Brain microvascular endothelial cell (primary cell): ENCODE measurements at regions not wholly inside any gene's neighbourhood (a gene's known extent, or its start where the extent isn't known, plus 50 kb on each side); places are given as distances from the start of the nearest gene placed in this dataset.

Source experiments
- DNase-seq: peaks from one replicate; pipeline ENCODE4 v3.0.0-alpha.2; 2020
- H3K27ac ChIP-seq: fragments of 250-450 bp; sonication (Bioruptor Pico); 2 replicates; pipeline ENCODE4 v1.5.1; 2020; ENCODE audit warnings: mild to moderate bottlenecking, moderate library complexity
- H3K27me3 ChIP-seq: fragments of 250-450 bp; sonication (Bioruptor Pico); replicated peaks from 2 replicates; pipeline ENCODE4 v1.5.1; 2020; ENCODE audit warnings: mild to moderate bottlenecking
- H3K36me3 ChIP-seq: fragments of 250-450 bp; sonication (Bioruptor Pico); replicated peaks from 2 replicates; pipeline ENCODE4 v1.5.1; 2020; ENCODE audit warnings: mild to moderate bottlenecking
- H3K4me3 ChIP-seq: 2 replicates; pipeline ENCODE4 v1.5.1; 2011; ENCODE audit warnings: low read depth, mild to moderate bottlenecking, control low read depth, low read length, moderate library complexity
- in situ Hi-C: cut with HindIII; loops from 2 replicates; pipeline ENCODE4 v1.10.0; 2017; ENCODE audit warnings: low sequenced_read_pairs, low pct_ligation_motif_present
- TF ChIP-seq, protein P1 (sequence below): IDR thresholded peaks from 2 replicates; pipeline ENCODE4 v1.5.1; 2011; ENCODE audit warnings: low read depth, mild to moderate bottlenecking, moderate library complexity, low read length, control low read depth, inconsistent platforms; ENCODE audit errors: missing control alignments

DNA sequence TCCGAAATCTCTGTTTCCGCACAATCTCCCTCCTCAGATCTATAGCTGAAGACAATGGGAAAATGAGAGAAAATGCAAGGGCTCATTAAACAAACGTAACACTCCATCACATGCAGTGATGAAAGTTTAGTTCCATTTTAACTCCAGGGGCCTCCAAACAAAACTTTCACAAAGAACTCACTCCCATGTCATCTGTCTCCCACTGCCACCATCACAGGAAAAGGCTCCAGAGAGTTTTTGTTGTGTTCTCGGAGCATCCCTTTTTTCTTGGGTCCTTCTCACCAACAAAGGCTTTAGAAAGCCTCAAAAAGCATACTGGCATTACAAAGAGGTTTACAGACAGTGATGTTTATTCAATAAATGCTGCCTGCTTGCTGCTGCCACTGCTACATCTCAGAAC, 339.6 kb downstream of the TPBG start:
- Histone ChIP-seq H3K27me3 (no peaks in the 10 kb centered on the region), H3K27ac (no peak overlapping the region), H3K4me3 (no peak overlapping the region), H3K36me3 (no peaks in the 10 kb centered on the region)
- DNase-seq: no peak
- in situ Hi-C loops: no loop called here
- TF ChIP-seq, protein P1, sequence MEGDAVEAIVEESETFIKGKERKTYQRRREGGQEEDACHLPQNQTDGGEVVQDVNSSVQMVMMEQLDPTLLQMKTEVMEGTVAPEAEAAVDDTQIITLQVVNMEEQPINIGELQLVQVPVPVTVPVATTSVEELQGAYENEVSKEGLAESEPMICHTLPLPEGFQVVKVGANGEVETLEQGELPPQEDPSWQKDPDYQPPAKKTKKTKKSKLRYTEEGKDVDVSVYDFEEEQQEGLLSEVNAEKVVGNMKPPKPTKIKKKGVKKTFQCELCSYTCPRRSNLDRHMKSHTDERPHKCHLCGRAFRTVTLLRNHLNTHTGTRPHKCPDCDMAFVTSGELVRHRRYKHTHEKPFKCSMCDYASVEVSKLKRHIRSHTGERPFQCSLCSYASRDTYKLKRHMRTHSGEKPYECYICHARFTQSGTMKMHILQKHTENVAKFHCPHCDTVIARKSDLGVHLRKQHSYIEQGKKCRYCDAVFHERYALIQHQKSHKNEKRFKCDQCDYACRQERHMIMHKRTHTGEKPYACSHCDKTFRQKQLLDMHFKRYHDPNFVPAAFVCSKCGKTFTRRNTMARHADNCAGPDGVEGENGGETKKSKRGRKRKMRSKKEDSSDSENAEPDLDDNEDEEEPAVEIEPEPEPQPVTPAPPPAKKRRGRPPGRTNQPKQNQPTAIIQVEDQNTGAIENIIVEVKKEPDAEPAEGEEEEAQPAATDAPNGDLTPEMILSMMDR: no peak

DNA sequence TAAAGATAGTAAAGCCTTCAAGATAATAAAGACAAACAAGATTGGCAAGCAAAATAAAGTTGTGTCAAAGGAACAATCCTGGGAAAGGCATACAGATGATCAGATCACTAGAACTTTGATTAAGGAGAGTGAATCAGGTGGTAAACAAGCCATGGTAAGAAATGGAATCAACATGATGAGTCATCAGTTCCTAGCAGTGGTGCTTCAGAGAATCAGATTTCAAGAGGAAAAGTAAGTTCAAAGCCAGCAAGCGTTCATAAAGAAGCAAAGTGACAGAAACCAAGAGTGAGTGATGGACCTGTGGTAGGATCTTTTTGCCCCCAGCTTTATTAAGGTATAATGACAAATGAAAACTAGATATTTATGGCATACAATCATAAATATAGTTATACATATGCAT, 340.4 kb downstream of the TPBG start:
- in situ Hi-C loops: no loop called here
- no peaks in the 10 kb centered on the region for H3K36me3 ChIP-seq
- H3K4me3 ChIP-seq: no peak overlapping the region
- H3K27ac ChIP-seq: no peak overlapping the region
- TF ChIP-seq, protein P1: no peak
- DNase-seq: no peak
- H3K27me3 ChIP-seq: no peaks in the 10 kb centered on the region

DNA sequence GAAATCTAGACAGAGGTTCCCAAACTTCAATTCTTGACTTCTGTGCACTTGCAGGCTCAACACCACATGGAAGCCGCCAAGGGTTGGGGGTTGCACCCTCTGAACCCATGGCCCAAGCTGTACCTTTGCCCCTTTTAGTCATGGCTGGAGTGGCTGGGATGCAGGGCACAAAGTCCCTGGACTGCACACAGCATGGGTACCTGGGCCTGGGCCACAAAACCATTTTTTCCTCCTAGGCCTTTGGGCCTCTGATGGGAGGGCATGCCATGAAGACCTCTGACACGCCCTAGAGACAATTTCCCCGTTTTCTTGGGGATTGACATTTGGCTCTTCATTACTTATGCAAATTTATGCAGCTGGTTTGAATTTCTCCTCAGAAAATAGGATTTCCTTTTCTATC, 342.0 kb downstream of the TPBG start:
- H3K27me3 ChIP-seq: no peaks in the 10 kb centered on the region
- no peak overlapping the region for H3K4me3 ChIP-seq
- no peak overlapping the region for H3K27ac ChIP-seq
- no peak for DNase-seq
- in situ Hi-C loops: no loop called here
- TF ChIP-seq, protein P1: no peak
- no peaks in the 10 kb centered on the region for H3K36me3 ChIP-seq

DNA sequence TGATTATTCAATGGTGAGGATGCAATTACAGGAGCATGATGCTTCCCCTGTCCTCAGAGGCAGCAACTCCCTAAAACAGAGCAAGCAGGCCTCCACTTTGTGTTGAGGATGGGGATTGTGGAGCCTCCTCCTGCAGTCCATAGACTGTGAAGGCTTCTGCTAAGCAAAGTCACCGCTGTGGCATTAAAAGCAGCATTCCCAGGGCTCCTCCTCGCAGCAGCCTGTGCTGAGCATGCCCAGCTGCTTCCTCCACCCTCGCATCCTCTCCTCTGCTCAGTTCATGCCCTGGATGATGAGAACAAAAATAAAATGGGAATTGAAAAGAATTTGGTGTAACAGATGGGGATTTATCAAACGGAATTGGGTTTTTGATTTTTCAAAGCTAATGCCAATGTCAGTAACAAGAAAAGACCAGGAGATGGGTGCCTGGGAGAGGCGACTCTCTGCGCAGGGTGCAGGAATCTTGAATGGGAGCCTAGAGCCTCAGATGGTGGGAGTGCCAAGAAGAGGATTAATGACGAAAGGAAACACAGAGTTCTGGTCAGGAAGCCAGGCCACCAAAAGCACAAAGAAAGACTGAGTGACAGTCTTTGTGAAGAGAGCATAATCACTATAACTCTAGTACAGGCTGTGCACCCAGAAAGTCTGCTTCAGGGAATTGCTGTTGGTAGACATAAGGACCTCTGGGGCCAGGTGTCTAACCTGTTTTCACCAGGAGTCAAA, 347.6 kb downstream of the TPBG start:
- H3K27me3 ChIP-seq: no peaks in the 10 kb centered on the region
- no peak overlapping the region for H3K4me3 ChIP-seq
- H3K27ac ChIP-seq: no peak overlapping the region
- H3K36me3 ChIP-seq: no peaks in the 10 kb centered on the region
- TF ChIP-seq, protein P1: no peak
- in situ Hi-C loops: no loop called here
- no peak for DNase-seq

DNA sequence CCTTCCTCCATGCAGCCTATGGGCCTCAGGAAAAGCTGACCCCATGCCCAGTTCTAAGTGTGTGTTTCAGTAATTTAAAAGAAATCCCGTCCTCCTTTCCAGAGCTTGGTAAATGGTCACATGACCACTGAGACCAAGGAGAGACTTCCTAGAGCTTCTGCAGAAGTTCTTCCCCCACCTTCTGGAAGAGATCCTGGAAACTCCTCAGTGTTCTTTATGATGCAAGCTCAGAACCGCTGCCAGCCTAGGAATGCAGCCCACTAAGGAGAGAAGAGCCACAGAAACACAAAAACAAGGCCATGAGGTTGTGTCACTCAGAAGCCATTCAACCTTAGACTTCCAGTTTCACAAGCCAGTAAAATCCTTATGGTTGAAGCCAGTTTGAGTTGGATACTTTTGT, 348.4 kb downstream of the TPBG start:
- TF ChIP-seq, protein P1: no peak
- Histone ChIP-seq H3K27ac (no peak overlapping the region), H3K27me3 (no peaks in the 10 kb centered on the region), H3K36me3 (no peaks in the 10 kb centered on the region), H3K4me3 (no peak overlapping the region)
- in situ Hi-C loops: no loop called here
- no peak for DNase-seq

DNA sequence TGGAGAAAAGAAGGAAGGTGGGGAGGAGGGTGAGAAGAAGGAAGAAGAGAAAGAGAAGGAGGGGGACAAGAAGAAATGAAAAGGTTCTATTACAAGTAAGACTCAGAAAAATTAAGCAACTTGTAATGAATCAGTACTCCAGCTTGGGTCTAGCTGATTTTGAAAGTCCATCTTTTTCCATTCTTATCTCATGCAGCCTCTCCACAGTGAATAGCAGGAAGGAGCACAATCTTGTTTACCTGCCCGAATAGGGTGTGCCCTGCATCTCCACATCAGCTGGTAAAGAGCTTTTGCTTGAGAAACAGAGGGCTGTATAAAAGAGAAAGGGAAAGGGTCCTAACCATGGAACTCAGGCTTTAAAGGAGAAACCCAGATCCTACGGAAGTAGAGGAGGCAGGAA, 348.8 kb downstream of the TPBG start:
- TF ChIP-seq, protein P1: no peak
- H3K36me3 ChIP-seq: no peaks in the 10 kb centered on the region
- H3K27ac ChIP-seq: no peak overlapping the region
- DNase-seq: no peak
- in situ Hi-C loops: no loop called here
- no peak overlapping the region for H3K4me3 ChIP-seq
- no peaks in the 10 kb centered on the region for H3K27me3 ChIP-seq
